NCI-H774 (cell line): ENCODE measurements at regions not wholly inside any gene's neighbourhood (a gene's known extent, or its start where the extent isn't known, plus 50 kb on each side); places are given as distances from the start of the nearest gene placed in this dataset.

Source experiments
- DNase-seq: peaks from one replicate; lab custom pipeline; 2025; lab: John Stamatoyannopoulos, UW

DNA sequence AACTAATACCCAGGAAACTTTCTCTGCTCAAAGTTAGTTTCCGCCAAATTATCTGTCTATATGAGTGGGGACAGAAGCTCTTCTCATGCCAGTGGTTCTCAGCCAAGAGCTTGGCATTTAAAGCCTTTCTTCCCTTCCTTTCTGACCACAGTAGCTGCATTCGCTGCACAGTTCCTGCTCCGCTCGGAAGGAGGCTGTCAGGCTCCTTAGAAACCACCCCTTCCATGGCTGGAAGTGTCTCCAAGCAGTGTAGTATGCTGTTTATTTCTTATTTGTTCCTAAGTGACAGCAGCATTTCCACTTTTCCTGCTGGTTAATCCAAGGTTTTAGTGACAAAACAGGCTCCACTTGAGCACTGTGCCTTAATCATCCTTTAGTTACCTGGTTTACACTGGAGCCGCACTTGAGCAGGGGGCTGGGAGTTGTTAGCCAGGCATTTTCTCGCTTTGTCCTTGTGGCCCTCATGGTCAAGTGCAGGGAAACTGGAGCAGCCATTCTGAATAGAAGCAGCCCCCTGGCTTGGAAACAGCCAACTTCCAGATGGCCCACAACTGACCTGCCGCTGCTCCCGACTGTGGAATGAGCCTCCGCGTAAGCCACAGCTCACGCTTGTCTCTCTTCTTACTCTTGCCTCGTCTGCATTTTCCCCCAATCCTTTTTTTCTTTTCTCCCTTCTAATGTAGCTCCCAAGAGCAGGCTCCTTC, 739.4 kb upstream of the TENM3 start:
- peak; percentile 57 for DNase-seq

- peak; percentile 81 for DNase-seq
Measured at GRCh38 chr4:181504924-181505323, 738.3 kb upstream of the TENM3 start.

- peak; percentile 83 for DNase-seq
Measured at GRCh38 chr4:181507180-181507835, 735.9 kb upstream of the TENM3 start.

DNA sequence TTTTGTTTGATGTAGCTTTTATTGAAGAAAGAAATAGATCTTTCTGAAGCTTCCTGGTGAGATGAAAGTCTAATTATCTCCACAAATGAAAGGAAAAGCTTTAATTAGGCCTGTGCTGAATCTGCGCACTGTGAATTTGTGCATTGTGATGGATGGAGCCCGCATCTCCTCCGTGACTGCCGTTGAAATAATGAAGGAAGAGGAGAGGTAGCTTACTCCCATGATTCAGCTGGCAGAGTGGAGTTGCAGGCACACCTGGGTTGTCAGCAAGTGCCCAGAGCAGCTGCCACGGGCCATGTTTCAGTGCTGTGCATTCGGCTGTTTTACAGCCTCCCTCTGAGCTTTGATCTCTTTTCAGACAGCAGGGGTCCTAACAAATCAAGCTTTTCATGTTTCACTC, 735.3 kb upstream of the TENM3 start:
- peak; percentile 83 for DNase-seq

DNA sequence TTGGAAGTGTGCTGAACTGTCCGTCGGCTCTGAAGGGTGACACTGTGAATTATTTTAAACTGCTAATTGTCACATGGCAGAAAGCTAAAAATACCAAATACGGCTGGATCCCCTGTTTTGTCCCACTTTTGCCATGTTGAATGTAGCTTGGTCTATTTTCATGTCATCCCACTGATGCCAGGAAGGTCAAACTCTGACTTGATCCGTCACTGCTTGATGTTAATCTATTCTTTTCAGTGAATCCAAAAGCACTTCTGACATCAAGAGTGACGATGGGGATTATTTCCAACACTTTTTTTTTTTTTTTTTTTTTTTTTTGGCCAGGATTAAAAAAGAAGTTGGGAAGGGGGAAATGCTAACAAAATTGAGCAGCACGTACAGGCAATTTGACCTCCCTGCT, 734.6 kb upstream of the TENM3 start:
- no peak for DNase-seq

DNA sequence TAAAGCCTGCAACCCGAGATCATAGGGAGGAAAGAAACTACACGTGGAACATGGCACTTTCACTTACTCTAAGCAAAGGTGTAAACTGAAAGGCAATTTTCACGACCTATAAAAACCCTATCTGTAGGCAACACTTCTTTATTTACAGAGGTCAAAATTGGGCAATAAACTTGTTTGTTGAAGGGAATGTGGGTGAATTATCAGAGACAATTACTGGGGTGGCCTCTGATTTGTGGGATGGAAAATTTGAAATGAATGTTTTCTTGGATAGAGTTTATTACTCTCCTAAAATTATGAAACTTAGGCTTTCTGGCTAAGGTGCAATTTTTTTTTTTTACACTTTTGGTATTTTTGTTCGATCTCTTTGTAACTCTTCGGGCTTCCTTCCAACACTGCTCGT, 734.1 kb upstream of the TENM3 start:
- DNase-seq: peak; percentile 26

- DNase-seq: no peak
Measured at GRCh38 chr4:181517491-181517890, 725.7 kb upstream of the TENM3 start.

DNA sequence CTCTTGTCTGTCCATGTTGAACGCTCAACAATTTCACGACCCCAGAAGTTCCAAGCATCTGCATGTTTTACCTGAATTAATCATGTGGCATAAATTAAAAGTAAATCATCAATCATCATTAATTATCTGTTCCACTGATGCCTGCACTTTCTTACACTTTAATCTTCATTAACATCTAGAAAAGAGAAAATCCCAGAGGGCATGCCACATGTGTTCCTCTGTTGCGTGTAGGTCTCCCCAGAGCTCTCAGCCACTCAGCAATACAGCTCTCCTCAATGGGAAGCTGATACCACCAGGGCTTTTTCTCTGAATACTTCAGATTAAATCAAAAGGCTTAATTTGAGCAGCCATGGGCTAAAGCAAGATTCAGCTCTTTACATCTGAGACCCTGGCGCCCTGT, 722.4 kb upstream of the TENM3 start:
- no peak for DNase-seq

GRCh38 chr4:181523973-181524372, 719.2 kb upstream of the TENM3 start:
- DNase-seq: no peak

GRCh38 chr4:181524499-181524898, 718.7 kb upstream of the TENM3 start:
- peak; percentile 60 for DNase-seq

GRCh38 chr4:181525634-181526033, 717.6 kb upstream of the TENM3 start:
- peak; percentile 64 for DNase-seq

GRCh38 chr4:181528570-181529184, 714.5 kb upstream of the TENM3 start:
- peak; percentile 58 for DNase-seq

DNA sequence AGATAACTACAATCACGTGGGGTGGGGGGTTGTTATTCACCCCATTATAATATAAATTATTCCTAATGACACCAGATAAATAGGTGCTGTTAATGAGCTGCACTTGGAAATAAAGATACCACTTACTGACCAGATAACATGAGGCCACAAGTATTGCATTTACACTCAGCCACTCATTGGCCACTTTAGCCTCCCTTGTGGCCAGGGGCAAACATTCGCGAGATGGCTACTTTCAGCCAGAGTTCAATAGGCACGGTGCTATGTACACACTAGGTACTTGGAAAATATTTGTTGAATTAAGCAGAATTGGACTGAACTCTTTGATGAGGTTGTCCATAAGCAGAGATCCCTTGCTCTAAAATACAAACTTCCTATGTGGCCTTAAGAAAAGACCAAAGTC, 713.7 kb upstream of the TENM3 start:
- peak; percentile 48 for DNase-seq

- DNase-seq: no peak
Measured at GRCh38 chr4:181536196-181536746, 706.9 kb upstream of the TENM3 start.

GRCh38 chr4:181536811-181537434, 706.3 kb upstream of the TENM3 start:
- no peak for DNase-seq

DNA sequence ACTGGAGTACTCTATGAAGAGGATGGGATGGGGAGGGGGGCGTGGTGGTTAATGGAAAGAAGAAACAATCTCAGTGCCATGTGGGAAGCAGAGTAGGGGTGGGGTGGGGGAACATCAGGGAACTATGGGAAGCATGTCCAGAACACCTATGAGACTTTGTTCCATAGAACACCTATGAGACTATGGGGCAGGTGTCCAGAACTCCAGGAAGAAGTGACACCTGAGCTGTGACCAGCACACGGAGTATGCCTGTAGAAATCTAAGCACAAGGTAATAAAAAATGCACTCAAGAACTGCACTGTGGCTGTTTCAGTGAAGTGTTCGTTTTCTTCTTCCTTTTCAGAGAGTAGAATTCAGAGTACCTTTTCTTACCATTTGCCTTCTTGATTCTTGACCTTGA, 704.8 kb upstream of the TENM3 start:
- DNase-seq: no peak

GRCh38 chr4:181541396-181541795, 701.8 kb upstream of the TENM3 start:
- DNase-seq: no peak

GRCh38 chr4:181548873-181549575, 694.2 kb upstream of the TENM3 start:
- peak; percentile 5 for DNase-seq

DNA sequence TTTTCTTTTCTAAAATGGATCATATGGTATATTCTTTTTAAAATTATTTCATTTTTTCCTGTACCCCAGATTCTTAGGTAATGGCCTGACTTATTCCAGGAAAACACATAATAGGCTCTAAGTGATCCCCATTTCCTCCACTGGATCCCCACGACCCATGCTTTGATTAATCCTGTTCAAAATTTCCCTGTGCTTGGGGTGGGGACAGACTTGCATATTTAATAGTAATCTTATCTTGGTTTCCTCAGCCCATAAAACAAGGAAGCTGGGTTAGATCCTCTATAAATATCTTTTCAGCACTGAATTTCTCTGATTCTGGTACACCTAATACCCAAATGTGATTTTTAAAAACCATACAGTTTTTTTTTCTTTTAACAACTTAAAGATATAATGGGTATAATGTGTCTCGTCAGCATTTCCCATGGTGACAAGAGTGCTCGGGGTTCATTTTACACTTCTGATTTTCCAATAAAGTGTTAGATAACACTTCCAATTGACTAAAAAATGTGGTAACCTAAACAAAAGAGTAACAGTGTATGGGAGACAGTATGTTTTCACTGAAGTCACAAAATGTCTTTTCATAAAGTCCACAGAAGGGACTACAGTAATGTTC, 693.5 kb upstream of the TENM3 start:
- DNase-seq: no peak

DNA sequence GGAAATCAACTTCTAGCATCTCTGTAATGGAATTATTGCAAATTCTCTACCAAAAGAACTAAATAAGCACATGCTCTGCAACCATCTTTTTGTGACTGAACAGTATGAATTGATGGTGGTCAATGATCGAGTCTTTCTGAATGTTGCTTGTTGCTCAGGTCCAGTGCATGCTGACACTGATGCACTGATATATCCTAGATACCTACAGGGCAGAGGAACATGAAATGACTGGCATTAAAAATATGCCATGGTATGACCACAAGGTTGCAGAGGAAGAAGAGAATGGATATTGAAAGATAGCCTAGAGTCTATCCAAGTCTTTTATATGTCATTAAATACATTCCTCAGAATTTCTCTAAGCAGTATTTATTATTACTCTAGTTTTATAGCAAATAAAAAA, 692.8 kb upstream of the TENM3 start:
- no peak for DNase-seq

DNA sequence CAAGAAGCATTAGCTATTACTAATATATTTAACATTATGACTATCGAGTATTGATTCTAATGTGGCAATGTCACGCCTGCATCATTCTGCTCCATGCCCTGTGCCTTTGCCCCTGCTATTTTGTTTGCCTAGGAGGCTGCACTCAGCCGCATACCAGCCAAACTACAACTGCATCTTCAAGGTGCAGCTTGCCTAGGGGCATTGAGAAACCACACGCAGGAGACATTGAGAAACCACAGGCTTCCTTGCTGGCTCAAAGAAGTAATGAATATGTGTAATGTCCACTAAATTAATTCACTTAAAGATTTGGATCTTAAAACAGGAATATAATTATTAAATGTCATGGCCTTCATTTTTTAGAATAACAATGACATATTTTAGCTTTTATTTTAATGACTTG, 683.6 kb upstream of the TENM3 start:
- no peak for DNase-seq

DNA sequence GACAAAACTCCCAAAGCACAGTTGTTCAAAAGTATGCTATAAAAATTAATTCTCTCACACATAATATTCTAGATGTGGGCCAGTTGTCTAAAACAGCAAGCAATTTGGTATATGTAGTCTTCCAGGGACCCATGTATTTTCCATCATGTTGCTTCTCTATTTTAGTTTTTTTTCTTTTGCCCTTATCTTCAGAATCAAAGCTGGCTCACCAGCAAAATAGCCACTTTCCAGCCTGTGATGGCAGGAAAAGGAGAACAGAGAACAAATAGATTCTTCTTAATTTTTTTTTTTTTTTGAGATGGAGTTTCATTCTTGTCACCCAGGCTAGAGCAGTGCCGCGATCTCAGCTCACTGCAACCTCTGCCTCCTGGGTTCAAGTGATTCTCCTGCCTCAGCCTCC, 680.8 kb upstream of the TENM3 start:
- DNase-seq: no peak
